Colonic mucosa (tissue), 4 donors: ENCODE measurements at regions not wholly inside any gene's neighbourhood (a gene's known extent, or its start where the extent isn't known, plus 50 kb on each side); places are given as distances from the start of the nearest gene placed in this dataset.
"Not testable (repeated sequence)": the region's sequence is repeated elsewhere in the genome, so short reads cannot be mapped to it uniquely, and the experiment has no call there.

Experiments used
- DNase-seq: peaks from one replicate; pipeline ENCODE4 v3.0.0-alpha.2; 2020
- H3K27ac ChIP-seq: fragments of 200-600 bp; one replicate; pipeline ENCODE4 v1.8.0; 2021
- H3K27me3 ChIP-seq: fragments of 200-600 bp; one replicate; pipeline ENCODE4 v1.8.0; 2021
- H3K36me3 ChIP-seq: fragments of 200-600 bp; one replicate; pipeline ENCODE4 v1.8.0; 2021
- H3K4me1 ChIP-seq: fragments of 200-600 bp; one replicate; pipeline ENCODE4 v1.8.0; 2021; ENCODE audit warnings: mild to moderate bottlenecking
- H3K4me3 ChIP-seq: fragments of 200-600 bp; one replicate; pipeline ENCODE4 v1.8.0; 2021
- H3K9ac ChIP-seq, 2 donors: one replicate each; pipeline ENCODE4 v1.7.0; 2013; ENCODE audit warnings: control low read depth in 2 of 2, low read depth in 2 of 2, low read length in 2 of 2
- H3K9me3 ChIP-seq: fragments of 200-600 bp; one replicate; pipeline ENCODE4 v1.8.0; 2021
- CTCF ChIP-seq: fragments of 200-600 bp; IDR thresholded peaks from one replicate; pipeline ENCODE4 v1.8.0; 2022; ENCODE audit warnings: antibody characterized with exemption, mild to moderate bottlenecking
- intact Hi-C: fragments of 100-400 bp; cut with DNase I; formaldehyde crosslinking; loops from one replicate; pipeline ENCODE4 v1.14.1; 2022
- donor health status: healthy.
- donor health status: DM: no; HTN: no; CAD: no.
- donor health status: DM: no; HTN: no; CAD: no.

GRCh38 chr14:52153939-52154338, 85.1 kb upstream of the NID2 start:
- Histone ChIP-seq H3K9me3 (no peaks in the 10 kb centered on the region), H3K27ac (no peak overlapping the region), H3K4me1 (no peaks in the 10 kb centered on the region), H3K9ac (no peak overlapping the region), H3K27me3 (no peaks in the 10 kb centered on the region), H3K4me3 (no peak overlapping the region), H3K36me3 (no peaks in the 10 kb centered on the region)
- no peak for TF ChIP-seq CTCF
- no peak for DNase-seq
- intact Hi-C loops: no loop called here

GRCh38 chr14:52150162-52150561, 81.3 kb upstream of the NID2 start:
- intact Hi-C loops: no loop called here

GRCh38 chr14:52148371-52148770, 79.5 kb upstream of the NID2 start:
- Histone ChIP-seq H3K27me3 (no peaks in the 10 kb centered on the region), H3K27ac (no peak overlapping the region), H3K9ac (no peak overlapping the region), H3K4me3 (no peak overlapping the region), H3K9me3 (no peaks in the 10 kb centered on the region), H3K4me1 (no peaks in the 10 kb centered on the region), H3K36me3 (no peaks in the 10 kb centered on the region)
- no peak for TF ChIP-seq CTCF
- DNase-seq: no peak
- intact Hi-C loops: loop anchor here (10.0 kb wide), 1 partner anchor 126 kb away; no protein-coding TSS in a partner anchor

More at GRCh38 chr14:52150162-52150561, 81.3 kb upstream of the NID2 start:
- DNase-seq: no peak
- TF ChIP-seq CTCF: no peak
- Histone ChIP-seq H3K27me3 (no peaks in the 10 kb centered on the region), H3K9ac (no peak overlapping the region), H3K36me3 (no peaks in the 10 kb centered on the region), H3K9me3 (no peaks in the 10 kb centered on the region), H3K4me3 (no peak overlapping the region), H3K4me1 (no peaks in the 10 kb centered on the region), H3K27ac (no peak overlapping the region)

- Histone ChIP-seq H3K36me3 (no peaks in the 10 kb centered on the region), H3K27ac (no peak overlapping the region), H3K9ac (no peak overlapping the region), H3K9me3 (no peaks in the 10 kb centered on the region), H3K27me3 (no peaks in the 10 kb centered on the region), H3K4me1 (no peaks in the 10 kb centered on the region), H3K4me3 (no peak overlapping the region)
- DNase-seq: no peak
- intact Hi-C loops: loop anchor here (10.0 kb wide), 1 partner anchor 128 kb away; no protein-coding TSS in a partner anchor
- no peak for TF ChIP-seq CTCF
Observed at GRCh38 chr14:52146504-52146903, 77.6 kb upstream of the NID2 start.

GRCh38 chr14:52144099-52144498, 75.2 kb upstream of the NID2 start:
- intact Hi-C loops: loop anchor here (10.0 kb wide), 1 partner anchor 131 kb away; no protein-coding TSS in a partner anchor
- H3K9me3 ChIP-seq, H3K4me1 ChIP-seq, H3K27ac ChIP-seq, DNase-seq, H3K36me3 ChIP-seq, H3K27me3 ChIP-seq, H3K4me3 ChIP-seq, H3K9ac ChIP-seq: not testable (repeated sequence)

- H3K27me3 ChIP-seq: no peaks in the 10 kb centered on the region
- no peak overlapping the region for H3K27ac ChIP-seq
- H3K4me1 ChIP-seq: no peaks in the 10 kb centered on the region
- H3K9me3 ChIP-seq: no peaks in the 10 kb centered on the region
- H3K4me3 ChIP-seq: no peak overlapping the region
- no peaks in the 10 kb centered on the region for H3K36me3 ChIP-seq
- no peak for DNase-seq
- no peak overlapping the region for H3K9ac ChIP-seq
- intact Hi-C loops: loop anchor here (10.0 kb wide), 1 partner anchor 132 kb away; no protein-coding TSS in a partner anchor
- TF ChIP-seq CTCF: no peak
Observed at GRCh38 chr14:52142504-52142903, 73.6 kb upstream of the NID2 start.
